OCI-LY3 (cell line): ENCODE measurements at regions not wholly inside any gene's neighbourhood (a gene's known extent, or its start where the extent isn't known, plus 50 kb on each side); places are given as distances from the start of the nearest gene placed in this dataset.
A peak's percentile ranks its signal among the peaks of the same experiment; 100 is the strongest.

ENCODE experiments used
- H2AFZ ChIP-seq: fragments of 200-600, 300-600 bp; shearing (Covaris generic); 2 replicates; pipeline ENCODE4 v1.6.0; 2014; ENCODE audit warnings: antibody characterized with exemption, low read depth, low read length
- H3K27ac ChIP-seq: fragments of 200-600, 300-600 bp; sonication (generic); 2 replicates; pipeline ENCODE4 v1.5.1; 2014; ENCODE audit warnings: mild to moderate bottlenecking, low read length, moderate library complexity, mixed read lengths
- H3K27me3 ChIP-seq: fragments of 200-600, 300-600 bp; sonication (generic); 2 replicates; pipeline ENCODE4 v1.6.1; 2014; ENCODE audit warnings: low read depth, low read length, mixed read lengths
- H3K36me3 ChIP-seq: fragments of 200-600, 300-600 bp; sonication (generic); replicated peaks from 2 replicates; pipeline ENCODE3; 2014; ENCODE audit warnings: low read depth, low read length, mixed read lengths
- H3K4me1 ChIP-seq: fragments of 300-600, 200-600 bp; sonication (generic); 2 replicates; pipeline ENCODE4 v1.6.1; 2014; ENCODE audit warnings: low read length, mixed read lengths
- H3K4me2 ChIP-seq: fragments of 200-600, 300-600 bp; sonication (generic); 2 replicates; pipeline ENCODE4 v1.6.1; 2014; ENCODE audit warnings: low read length, mixed read lengths
- H3K4me3 ChIP-seq: fragments of 300-600, 200-600 bp; sonication (generic); 2 replicates; pipeline ENCODE4 v1.5.1; 2014; ENCODE audit warnings: antibody characterized with exemption, mild to moderate bottlenecking, low read length, moderate library complexity
- H3K79me2 ChIP-seq: fragments of 300-600, 200-600 bp; shearing (Covaris generic); 2 replicates; pipeline ENCODE4 v1.6.1; 2014; ENCODE audit warnings: mild to moderate bottlenecking, low read length, mixed read lengths
- H3K9ac ChIP-seq: fragments of 300-600, 200-600 bp; shearing (Covaris generic); 2 replicates; pipeline ENCODE4 v1.6.0; 2014; ENCODE audit warnings: mild to moderate bottlenecking, low read length, moderate library complexity
- H3K9me3 ChIP-seq: fragments of 200-600, 300-600 bp; shearing (Covaris generic); 2 replicates; pipeline ENCODE4 v1.6.1; 2014; ENCODE audit warnings: low read length, mixed read lengths; ENCODE audit not compliant: insufficient read depth
- H4K20me1 ChIP-seq: fragments of 200-600, 300-600 bp; sonication (generic); 2 replicates; pipeline ENCODE4 v1.6.1; 2016; ENCODE audit warnings: low read length, mixed read lengths; ENCODE audit not compliant: insufficient read depth
- CTCF ChIP-seq: fragments of 200-600, 300-600 bp; sonication (generic); IDR thresholded peaks from 2 replicates; pipeline ENCODE4 v1.5.1; 2014; ENCODE audit warnings: antibody characterized with exemption, low read length, low read depth
- EZH2phosphoT487 ChIP-seq: fragments of 200-600 bp; shearing (Covaris generic); IDR thresholded peaks from 2 replicates; pipeline ENCODE4 v1.6.1; 2018; ENCODE audit warnings: antibody characterized with exemption, mixed run types, low read depth

- Histone ChIP-seq H4K20me1 (no peaks in the 10 kb centered on the region), H2AFZ (no peak overlapping the region), H3K9me3 (no peaks in the 10 kb centered on the region), H3K9ac (no peak overlapping the region), H3K4me1 (peaks cover 30% of the 10 kb centered on the region), H3K4me3 (no peak overlapping the region), H3K27me3 (no peaks in the 10 kb centered on the region), H3K27ac (no peak overlapping the region), H3K79me2 (no peaks in the 10 kb centered on the region), H3K4me2 (no peak overlapping the region), H3K36me3 (no peaks in the 10 kb centered on the region)
- TF ChIP-seq EZH2phosphoT487: no peak
- TF ChIP-seq CTCF: no peak
Observed at GRCh38 chr6:44727651-44728630, 340.4 kb downstream of the CDC5L start.

- Histone ChIP-seq H3K9me3 (no peaks in the 10 kb centered on the region), H4K20me1 (no peaks in the 10 kb centered on the region), H3K79me2 (no peaks in the 10 kb centered on the region), H2AFZ (no peak overlapping the region), H3K4me3 (no peak overlapping the region), H3K4me1 (peaks cover 39% of the 10 kb centered on the region), H3K4me2 (no peak overlapping the region), H3K36me3 (no peaks in the 10 kb centered on the region), H3K9ac (no peak overlapping the region), H3K27me3 (no peaks in the 10 kb centered on the region), H3K27ac (no peak overlapping the region)
- TF ChIP-seq EZH2phosphoT487 (no peak), CTCF (no peak)
Observed at GRCh38 chr6:44730771-44731391, 343.4 kb downstream of the CDC5L start.

- H3K27ac ChIP-seq: no peak overlapping the region
Observed at GRCh38 chr6:44731485-44732095, 344.1 kb downstream of the CDC5L start.

More at GRCh38 chr6:44731485-44732095, 344.1 kb downstream of the CDC5L start:
- Histone ChIP-seq H3K36me3 (no peaks in the 10 kb centered on the region), H3K9me3 (no peaks in the 10 kb centered on the region), H3K4me2 (0 out of 2 replicates have a peak overlapping the region, but pooled peaks have one; percentile 3), H3K4me1 (peaks cover 46% of the 10 kb centered on the region), H3K4me3 (no peak overlapping the region), H3K9ac (no peak overlapping the region), H3K27me3 (no peaks in the 10 kb centered on the region), H4K20me1 (no peaks in the 10 kb centered on the region), H3K79me2 (no peaks in the 10 kb centered on the region), H2AFZ (no peak overlapping the region)
- TF ChIP-seq EZH2phosphoT487 (no peak), CTCF (no peak)
